Neural cell (in vitro differentiated cells): ENCODE measurements at regions not wholly inside any gene's neighbourhood (a gene's known extent, or its start where the extent isn't known, plus 50 kb on each side); places are given as distances from the start of the nearest gene placed in this dataset.

Source experiments
- CTCF ChIP-seq: fragments of 450-650 bp; IDR thresholded peaks from 2 replicates; pipeline ENCODE4 v1.5.1; 2014; ENCODE audit warnings: antibody characterized with exemption, mild to moderate bottlenecking, moderate library complexity; ENCODE audit not compliant: poor library complexity, severe bottlenecking
- EZH2 ChIP-seq: fragments of 200-600, 300-800 bp; shearing (Covaris generic), sonication (generic); IDR thresholded peaks from 2 replicates; pipeline ENCODE4 v1.6.1; 2014; ENCODE audit warnings: antibody characterized with exemption, low read length, borderline replicate concordance, mild to moderate bottlenecking; ENCODE audit not compliant: insufficient read depth, poor library complexity, severe bottlenecking
- POLR2AphosphoS5 ChIP-seq: IDR thresholded peaks from 2 replicates; pipeline ENCODE4 v1.6.1; 2012
- RAD21 ChIP-seq: fragments of 450-650 bp; conservative IDR thresholded peaks from 2 replicates; pipeline ENCODE4 v1.6.1; 2014; ENCODE audit warnings: antibody characterized with exemption, mild to moderate bottlenecking, moderate library complexity
- SMC3 ChIP-seq: fragments of 450-650 bp; conservative IDR thresholded peaks from 2 replicates; pipeline ENCODE4 v1.6.1; 2014; ENCODE audit warnings: antibody characterized with exemption, mild to moderate bottlenecking, moderate library complexity; ENCODE audit not compliant: poor library complexity
- TAF1 ChIP-seq: IDR thresholded peaks from 2 replicates; pipeline ENCODE4 v1.6.1; 2012; ENCODE audit warnings: low read depth

DNA sequence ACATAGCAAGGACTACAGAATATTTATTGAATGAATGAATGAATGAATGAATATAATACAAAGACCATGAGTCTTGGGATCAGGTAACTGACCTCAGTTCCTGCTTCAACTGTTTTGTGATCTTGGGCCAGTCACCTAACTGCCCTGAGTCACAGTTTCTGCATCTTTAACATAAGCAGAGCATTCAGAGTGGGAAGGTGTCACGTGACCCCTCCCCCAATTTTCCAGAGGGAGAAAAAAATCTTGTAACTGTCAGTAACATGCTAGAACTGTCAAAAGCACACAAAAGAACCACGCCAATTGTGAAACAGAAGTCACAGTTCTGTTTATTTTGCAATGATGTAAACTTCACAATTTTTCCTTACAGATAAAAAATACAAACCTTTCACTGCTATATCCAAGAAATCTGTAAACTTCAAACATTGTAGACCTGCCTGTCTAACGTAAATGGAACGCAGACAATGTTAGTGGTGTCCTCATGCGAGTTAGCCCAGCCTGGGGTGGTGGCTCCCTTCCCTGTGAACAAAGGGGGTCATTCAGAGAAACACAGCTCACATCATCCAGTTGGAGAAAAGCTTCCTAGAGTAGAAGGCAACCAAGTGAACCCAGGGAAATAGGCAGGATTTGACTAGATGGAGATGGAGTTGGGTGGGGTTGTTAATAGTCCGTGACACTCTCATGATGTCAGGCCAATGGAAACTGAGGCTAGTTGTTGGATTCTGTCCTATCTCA, 211.8 kb upstream of the ZC3H12A start:
- TF ChIP-seq EZH2 (no peak), CTCF (no peak), POLR2AphosphoS5 (no peak), SMC3 (no peak), RAD21 (no peak), TAF1 (no peak)
